DOHH2 (cell line): ENCODE measurements at regions not wholly inside any gene's neighbourhood (a gene's known extent, or its start where the extent isn't known, plus 50 kb on each side); places are given as distances from the start of the nearest gene placed in this dataset.

Experiments
- H3F3A ChIP-seq: fragments of 200-600 bp; sonication (generic), shearing (Covaris generic); 2 replicates; pipeline ENCODE4 v1.6.0; 2016; ENCODE audit warnings: antibody characterized with exemption, mild to moderate bottlenecking; ENCODE audit not compliant: control insufficient read depth, insufficient read depth
- H3K27ac ChIP-seq: fragments of 200-600 bp; sonication (generic); 2 replicates; pipeline ENCODE4 v1.5.1; 2014; ENCODE audit warnings: low read depth, mild to moderate bottlenecking, low read length, moderate library complexity
- H3K27me3 ChIP-seq: fragments of 200-600 bp; sonication (generic); 2 replicates; pipeline ENCODE4 v1.6.1; 2014; ENCODE audit warnings: mild to moderate bottlenecking, low read length, mixed read lengths; ENCODE audit not compliant: control insufficient read depth
- H3K36me3 ChIP-seq: fragments of 200-600 bp; sonication (generic); 2 replicates; pipeline ENCODE4 v1.6.1; 2014; ENCODE audit warnings: mild to moderate bottlenecking, low read length, moderate library complexity, mixed read lengths; ENCODE audit not compliant: control insufficient read depth
- H3K4me1 ChIP-seq: fragments of 200-600 bp; sonication (generic); 2 replicates; pipeline ENCODE4 v1.6.1; 2014; ENCODE audit warnings: mild to moderate bottlenecking, low read length, mixed read lengths; ENCODE audit not compliant: control insufficient read depth
- H3K4me2 ChIP-seq: fragments of 200-600 bp; sonication (generic); 2 replicates; pipeline ENCODE4 v1.6.0; 2014; ENCODE audit warnings: mild to moderate bottlenecking, low read length, moderate library complexity
- H3K4me3 ChIP-seq: fragments of 200-600 bp; sonication (generic); 2 replicates; pipeline ENCODE4 v1.5.1; 2014; ENCODE audit warnings: mild to moderate bottlenecking, low read length, mixed read lengths
- H3K79me2 ChIP-seq: fragments of 200-600 bp; sonication (generic); 2 replicates; pipeline ENCODE4 v1.6.1; 2014; ENCODE audit warnings: mild to moderate bottlenecking, low read length, mixed read lengths; ENCODE audit not compliant: control insufficient read depth
- H3K9me2 ChIP-seq: fragments of 200-600 bp; sonication (generic); replicated peaks from 2 replicates; pipeline ENCODE4 v1.6.1; 2014; ENCODE audit warnings: mild to moderate bottlenecking, low read length, mixed read lengths; ENCODE audit not compliant: control insufficient read depth
- H3K9me3 ChIP-seq: fragments of 200-600 bp; sonication (generic); 2 replicates; pipeline ENCODE4 v1.6.1; 2014; ENCODE audit warnings: antibody characterized with exemption, low read length, mixed read lengths; ENCODE audit not compliant: control insufficient read depth, insufficient read depth
- H4K20me1 ChIP-seq: fragments of 200-600 bp; sonication (generic); 2 replicates; pipeline ENCODE4 v1.6.0; 2014; ENCODE audit warnings: low read depth, mild to moderate bottlenecking, antibody characterized with exemption, low read length, moderate library complexity; ENCODE audit not compliant: control insufficient read depth, insufficient read depth
- EZH2phosphoT487 ChIP-seq: fragments of 200-600 bp; sonication (generic); IDR thresholded peaks from 2 replicates; pipeline ENCODE4 v1.6.1; 2017; ENCODE audit warnings: borderline replicate concordance, mild to moderate bottlenecking, antibody characterized with exemption, low read length, moderate library complexity, mixed read lengths
- TF ChIP-seq, protein P1 (sequence below): fragments of 200-600 bp; sonication (generic); IDR thresholded peaks from one replicate; pipeline ENCODE4 v1.5.1; 2014; ENCODE audit warnings: antibody characterized with exemption, mild to moderate bottlenecking, low read depth, low read length; ENCODE audit not compliant: poor library complexity, severe bottlenecking

DNA sequence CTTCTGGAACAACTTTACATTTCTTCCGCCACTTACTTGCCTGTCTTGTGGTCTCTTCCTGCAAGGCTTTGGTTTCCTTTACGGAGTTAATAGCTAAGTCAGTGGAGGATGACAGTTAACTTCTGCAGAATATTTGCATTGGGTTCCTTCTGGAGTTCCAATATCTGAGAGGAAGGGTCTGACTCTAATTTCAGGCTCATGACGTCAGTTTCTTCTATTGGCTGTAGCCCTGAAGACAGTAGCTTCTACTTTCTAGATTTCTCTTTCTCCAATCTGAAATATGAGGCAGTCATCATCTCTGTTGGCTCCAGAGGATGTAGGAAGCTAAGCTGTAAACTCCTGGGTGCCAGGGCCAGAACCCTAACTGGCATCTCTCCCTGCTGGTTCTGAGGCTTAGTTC, 76.7 kb downstream of the FRMPD3 start:
- Histone ChIP-seq H3K27me3 (no peaks in the 10 kb centered on the region), H4K20me1 (no peaks in the 10 kb centered on the region), H3K4me2 (peak overlapping the region; percentile 30; the same call in 1 of the 2 replicates), H3F3A (no peaks in the 10 kb centered on the region), H3K9me2 (no peaks in the 10 kb centered on the region), H3K27ac (no peak overlapping the region), H3K4me1 (peaks cover 25% of the 10 kb centered on the region), H3K36me3 (no peaks in the 10 kb centered on the region), H3K79me2 (no peaks in the 10 kb centered on the region), H3K4me3 (0 out of 2 replicates have a peak overlapping the region, but pooled peaks have one; percentile 20), H3K9me3 (no peaks in the 10 kb centered on the region)
- TF ChIP-seq EZH2phosphoT487, result no peak
- TF ChIP-seq, protein P1, sequence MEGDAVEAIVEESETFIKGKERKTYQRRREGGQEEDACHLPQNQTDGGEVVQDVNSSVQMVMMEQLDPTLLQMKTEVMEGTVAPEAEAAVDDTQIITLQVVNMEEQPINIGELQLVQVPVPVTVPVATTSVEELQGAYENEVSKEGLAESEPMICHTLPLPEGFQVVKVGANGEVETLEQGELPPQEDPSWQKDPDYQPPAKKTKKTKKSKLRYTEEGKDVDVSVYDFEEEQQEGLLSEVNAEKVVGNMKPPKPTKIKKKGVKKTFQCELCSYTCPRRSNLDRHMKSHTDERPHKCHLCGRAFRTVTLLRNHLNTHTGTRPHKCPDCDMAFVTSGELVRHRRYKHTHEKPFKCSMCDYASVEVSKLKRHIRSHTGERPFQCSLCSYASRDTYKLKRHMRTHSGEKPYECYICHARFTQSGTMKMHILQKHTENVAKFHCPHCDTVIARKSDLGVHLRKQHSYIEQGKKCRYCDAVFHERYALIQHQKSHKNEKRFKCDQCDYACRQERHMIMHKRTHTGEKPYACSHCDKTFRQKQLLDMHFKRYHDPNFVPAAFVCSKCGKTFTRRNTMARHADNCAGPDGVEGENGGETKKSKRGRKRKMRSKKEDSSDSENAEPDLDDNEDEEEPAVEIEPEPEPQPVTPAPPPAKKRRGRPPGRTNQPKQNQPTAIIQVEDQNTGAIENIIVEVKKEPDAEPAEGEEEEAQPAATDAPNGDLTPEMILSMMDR, result no peak

DNA sequence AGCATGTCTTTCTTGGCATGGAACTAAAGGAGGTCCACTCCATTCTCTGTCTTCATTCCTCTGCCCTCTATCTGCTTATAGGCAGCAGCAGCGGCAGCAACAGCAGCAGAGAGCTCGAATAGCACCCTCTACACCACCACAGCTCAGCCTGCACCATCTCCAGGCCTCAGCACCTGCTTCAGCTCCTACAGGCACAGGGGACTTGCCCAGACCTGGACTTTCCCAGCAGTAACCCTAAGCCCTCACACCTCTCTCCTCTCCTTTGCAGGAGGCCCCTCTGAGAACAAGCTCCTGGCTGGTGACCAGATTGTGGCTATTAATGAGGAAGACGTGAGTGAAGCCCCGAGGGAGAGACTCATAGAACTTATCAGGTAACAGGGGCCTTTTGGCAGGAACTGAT, 80.7 kb downstream of the FRMPD3 start:
- H3K27ac ChIP-seq, result no peak overlapping the region
- TF ChIP-seq EZH2phosphoT487, result no peak
- TF ChIP-seq, protein P1, result no peak
- no peaks in the 10 kb centered on the region for H3K9me3 ChIP-seq
- H3K4me1 ChIP-seq, result peaks cover 13% of the 10 kb centered on the region
- H3F3A ChIP-seq, result no peaks in the 10 kb centered on the region
- H3K9me2 ChIP-seq, result no peaks in the 10 kb centered on the region
- no peak overlapping the region for H3K4me2 ChIP-seq
- no peaks in the 10 kb centered on the region for H4K20me1 ChIP-seq
- H3K79me2 ChIP-seq, result no peaks in the 10 kb centered on the region
- no peak overlapping the region for H3K4me3 ChIP-seq
- no peaks in the 10 kb centered on the region for H3K36me3 ChIP-seq
- no peaks in the 10 kb centered on the region for H3K27me3 ChIP-seq

DNA sequence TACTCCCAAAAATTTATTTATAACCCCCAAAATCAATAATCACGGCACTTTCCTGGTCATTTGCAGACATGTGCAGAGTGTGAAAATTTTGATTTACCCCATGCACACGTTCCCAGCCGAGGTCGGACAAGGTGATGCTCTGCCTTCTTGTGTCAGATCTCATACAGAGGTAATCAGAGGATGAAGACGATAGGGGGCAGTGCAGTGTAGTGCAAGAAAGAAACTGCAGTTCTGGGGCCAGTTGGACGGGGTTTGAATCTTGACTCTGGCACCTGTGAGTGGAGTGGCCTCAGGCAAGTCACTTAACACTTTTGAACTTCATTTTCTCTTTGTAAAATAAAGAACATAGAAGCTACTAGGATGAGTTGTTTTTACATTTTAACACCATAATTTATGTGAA, 88.4 kb downstream of the FRMPD3 start:
- Histone ChIP-seq H3K36me3 (no peaks in the 10 kb centered on the region), H3K27ac (no peak overlapping the region), H3F3A (no peaks in the 10 kb centered on the region), H3K79me2 (no peaks in the 10 kb centered on the region), H4K20me1 (no peaks in the 10 kb centered on the region), H3K4me1 (no peaks in the 10 kb centered on the region), H3K4me3 (no peak overlapping the region), H3K4me2 (no peak overlapping the region), H3K9me3 (no peaks in the 10 kb centered on the region), H3K27me3 (no peaks in the 10 kb centered on the region), H3K9me2 (no peaks in the 10 kb centered on the region)
- TF ChIP-seq, protein P1, result peak; percentile 58
- no peak for TF ChIP-seq EZH2phosphoT487

DNA sequence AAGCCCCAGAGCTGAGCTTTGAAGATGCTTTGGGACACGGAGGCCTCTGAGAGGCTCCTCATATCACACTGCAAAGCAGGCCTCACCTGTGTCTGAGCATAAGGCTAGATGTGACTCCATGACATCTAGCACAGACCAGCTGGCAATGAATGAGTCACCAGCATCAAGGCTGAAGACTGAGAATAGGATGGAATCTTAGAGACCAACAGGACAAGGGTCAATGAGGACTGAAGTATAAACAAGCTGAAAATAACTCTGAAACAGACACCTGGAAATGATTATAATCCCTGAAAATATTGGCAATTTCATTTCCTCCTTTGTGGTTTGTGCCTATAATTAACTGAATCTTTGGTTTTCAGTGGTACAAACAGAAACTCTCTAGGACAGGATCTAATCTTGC, 87.1 kb upstream of the PRPS1 start:
- Histone ChIP-seq H3K4me1 (no peaks in the 10 kb centered on the region), H3K9me2 (no peaks in the 10 kb centered on the region), H3F3A (no peaks in the 10 kb centered on the region), H3K4me3 (no peak overlapping the region), H3K79me2 (no peaks in the 10 kb centered on the region), H4K20me1 (no peaks in the 10 kb centered on the region), H3K4me2 (no peak overlapping the region), H3K27ac (no peak overlapping the region), H3K36me3 (no peaks in the 10 kb centered on the region), H3K9me3 (no peaks in the 10 kb centered on the region), H3K27me3 (no peaks in the 10 kb centered on the region)
- TF ChIP-seq EZH2phosphoT487, result no peak
- TF ChIP-seq, protein P1, result no peak
